Stomach (tissue), 4 donors: ENCODE measurements at regions not wholly inside any gene's neighbourhood (a gene's known extent, or its start where the extent isn't known, plus 50 kb on each side); places are given as distances from the start of the nearest gene placed in this dataset.

Experiments
- CTCF ChIP-seq, 7 experiments: fragments of 450-650 bp in 4 of 7; fragments of 200-600 bp in 3 of 7; sonication (generic) in 3 of 7; IDR thresholded peaks; one replicate each; pipeline ENCODE4 v1.5.1; 2016 to 2019; ENCODE audit warnings: antibody characterized with exemption in 7 of 7, control low read depth in 2 of 7, mild to moderate bottlenecking in 1 of 7
- EP300 ChIP-seq: sonication (generic); formaldehyde crosslinking; IDR thresholded peaks from one replicate; pipeline ENCODE4 v1.6.1; 2017; ENCODE audit warnings: antibody characterized with exemption
- POLR2A ChIP-seq, 4 donors: fragments of 450-650 bp; IDR thresholded peaks; one replicate each; pipeline ENCODE4 v1.6.1; 2016; ENCODE audit warnings: antibody characterized with exemption in 4 of 4, control low read depth in 2 of 4, mild to moderate bottlenecking in 1 of 4, moderate library complexity in 1 of 4
- POLR2AphosphoS5 ChIP-seq, 3 donors: sonication (generic); formaldehyde crosslinking; IDR thresholded peaks; one replicate each; pipeline ENCODE4 v1.6.1; 2016; ENCODE audit warnings: antibody characterized with exemption in 3 of 3

GRCh38 chr21:18832950-18833349 is 429.4 kb upstream of the TMPRSS15 start:
- TF ChIP-seq POLR2A (IDR thresholded peaks at IDR 0.05), result no peak
- no peak for TF ChIP-seq CTCF (IDR thresholded peaks at IDR 0.05)
- TF ChIP-seq POLR2AphosphoS5 (IDR thresholded peaks at IDR 0.05), result no peak
- no peak for TF ChIP-seq EP300
